Frontal cortex (tissue), 3 donors: ENCODE measurements at regions not wholly inside any gene's neighbourhood (a gene's known extent, or its start where the extent isn't known, plus 50 kb on each side); places are given as distances from the start of the nearest gene placed in this dataset.
"Not testable (repeated sequence)": the region's sequence is repeated elsewhere in the genome, so short reads cannot be mapped to it uniquely, and the experiment has no call there.

ENCODE experiments used
- DNase-seq, 2 donors: peaks; one replicate each; pipeline ENCODE4 v3.0.0; 2012; ENCODE audit warnings: low spot score in 2 of 2
- FAIRE-seq: peaks from 2 replicates; lab custom pipeline; 2012; peaks lifted over from hg19 to GRCh38; lab: Jason Lieb, UNC
- donor health status: control.
- donor health status: control.
- donor health status: control.

DNA sequence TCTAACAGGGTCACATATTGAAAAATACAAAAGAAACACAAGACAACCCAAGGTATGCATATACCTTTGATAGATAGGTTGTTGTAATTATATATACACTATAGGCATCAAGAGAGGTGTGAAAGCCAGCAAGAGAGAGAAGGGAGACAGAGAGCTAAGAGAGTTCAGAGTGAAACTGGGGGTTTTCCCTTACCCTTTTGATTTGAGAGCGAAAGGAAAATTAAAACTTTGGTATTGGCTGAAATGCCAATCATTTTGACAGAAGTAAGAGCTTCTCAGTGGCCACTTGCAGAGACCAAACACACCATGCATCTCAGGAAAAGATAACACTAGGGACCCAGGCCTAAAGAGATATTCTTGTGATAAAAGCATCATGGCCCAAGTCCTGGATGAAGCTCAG, 183.6 kb downstream of the SHOX2 start:
- FAIRE-seq: no peak

DNA sequence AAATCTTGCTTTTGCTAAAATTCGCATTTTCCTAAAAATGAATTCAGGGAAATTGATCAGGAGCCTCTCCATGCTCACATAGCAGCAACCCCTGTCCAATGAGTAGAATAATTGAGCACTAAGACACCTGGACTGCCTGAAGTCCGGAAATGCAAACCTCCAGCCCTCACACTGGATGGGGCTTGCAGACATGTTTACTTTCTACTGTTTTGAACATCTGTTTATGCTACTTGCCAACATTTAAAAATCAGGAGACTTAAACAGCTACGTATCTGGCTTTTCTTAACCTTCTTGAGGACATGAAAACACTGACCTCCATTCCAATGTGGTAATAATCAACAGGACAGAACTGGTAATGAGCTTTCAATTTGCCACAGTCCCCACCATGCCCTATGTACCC, 184.4 kb downstream of the SHOX2 start:
- no peak for DNase-seq
- FAIRE-seq: no peak

More for the DNA sequence above, 183.6 kb downstream of the SHOX2 start:
- no peak for DNase-seq

DNA sequence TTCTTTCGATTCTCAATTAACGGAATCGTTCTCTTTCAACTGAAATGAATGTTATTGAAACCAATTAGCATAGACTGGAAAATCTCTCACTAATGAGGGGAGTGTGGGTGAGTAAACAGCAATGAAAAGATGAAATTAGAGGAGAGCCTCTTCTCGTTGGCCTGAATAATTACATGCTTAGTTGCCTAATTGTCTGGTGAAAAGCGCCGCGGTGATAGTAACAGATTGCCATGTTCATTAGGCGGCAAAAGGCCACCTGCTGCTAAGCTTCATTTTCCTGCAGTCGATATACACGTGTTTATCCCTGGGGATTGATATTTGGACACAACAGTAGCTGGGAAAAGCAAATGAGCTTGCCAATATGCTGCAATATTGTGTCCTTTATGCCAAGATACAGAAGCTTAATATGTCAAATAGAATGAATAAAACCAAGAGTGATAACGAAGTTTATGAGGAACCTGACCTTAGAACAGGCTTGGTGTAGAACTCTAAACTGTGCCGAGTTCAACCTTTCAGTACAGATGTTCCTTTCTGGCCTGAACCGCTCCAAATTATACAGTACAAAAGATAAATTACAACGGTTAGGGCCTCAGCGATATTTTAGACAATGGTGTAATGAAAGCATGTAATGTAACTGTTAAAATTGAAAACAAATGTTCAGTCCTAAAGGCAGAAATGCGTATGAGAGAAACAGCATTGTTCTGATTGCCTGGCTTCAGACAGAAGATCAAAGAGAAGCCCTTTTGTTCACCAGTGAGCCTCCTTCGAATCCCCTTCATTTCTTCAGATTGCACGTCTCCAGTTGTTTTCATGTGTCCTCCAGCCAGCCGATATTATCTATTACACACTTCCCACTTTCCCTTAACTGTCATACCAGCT, 185.2 kb downstream of the SHOX2 start:
- FAIRE-seq (no peak), DNase-seq (no peak)

DNA sequence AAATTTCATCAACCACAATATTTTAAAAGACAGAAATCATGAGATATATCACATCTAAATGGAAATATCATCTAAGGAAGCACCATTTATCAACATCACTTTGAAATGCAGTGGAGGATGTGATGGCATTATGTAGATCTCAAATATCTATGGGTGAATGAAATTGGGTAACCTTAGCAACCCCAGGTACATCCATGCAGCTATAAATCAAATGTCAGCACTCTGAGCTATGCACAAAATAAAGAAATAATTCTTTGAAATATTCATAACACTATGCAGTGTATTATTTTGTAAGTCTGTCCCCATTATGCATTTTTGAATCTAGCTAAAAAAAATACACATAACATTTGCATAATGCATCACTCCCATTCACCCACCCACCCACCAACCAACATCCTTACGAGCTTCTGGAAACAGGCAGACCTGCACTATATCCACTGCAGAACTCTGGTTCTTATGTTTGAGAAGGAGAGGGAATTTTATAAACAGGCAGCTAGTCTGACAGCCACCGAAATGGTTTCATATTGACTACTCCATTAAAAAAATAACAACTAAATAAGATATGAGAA, 186.8 kb downstream of the SHOX2 start:
- DNase-seq (no peak), FAIRE-seq (no peak)

DNA sequence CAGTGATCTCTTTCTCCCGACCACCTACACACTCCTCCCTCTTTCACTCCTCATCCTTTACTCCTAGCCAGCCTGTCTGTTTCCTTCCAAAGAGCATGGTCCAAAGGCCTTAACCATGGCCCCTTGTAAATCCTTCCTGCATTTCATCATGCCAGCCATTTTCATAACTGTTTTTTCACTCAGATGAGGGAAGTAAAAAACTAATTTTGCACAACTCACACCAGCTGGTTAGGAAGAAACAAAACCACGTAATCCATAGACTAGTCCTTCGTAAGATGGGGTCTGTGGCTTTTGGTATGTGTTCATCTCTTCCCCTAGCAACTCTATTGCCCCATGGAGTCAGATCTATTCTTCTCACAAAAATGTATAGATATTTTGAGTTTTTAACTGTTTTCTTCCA, 187.8 kb downstream of the SHOX2 start:
- DNase-seq (no peak), FAIRE-seq (no peak)

DNA sequence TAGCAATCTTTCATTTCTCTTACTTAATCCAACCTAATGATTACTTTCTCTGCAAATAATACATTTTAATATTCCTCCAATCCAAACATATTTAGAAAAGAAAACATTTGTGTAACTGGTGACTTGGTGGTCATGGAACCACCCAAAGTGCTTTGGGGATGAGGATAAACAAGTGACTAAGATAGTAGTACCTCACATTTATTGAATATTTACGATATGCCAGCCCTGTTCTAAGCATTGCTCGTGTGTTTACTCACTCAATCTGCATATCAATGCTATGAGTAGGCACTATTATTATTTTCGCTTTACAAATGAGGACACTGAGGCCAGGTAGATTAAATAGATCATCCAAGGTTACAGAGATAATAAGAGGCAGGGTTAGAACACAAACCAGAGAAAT, 189.5 kb downstream of the SHOX2 start:
- DNase-seq (no peak), FAIRE-seq (no peak)

DNA sequence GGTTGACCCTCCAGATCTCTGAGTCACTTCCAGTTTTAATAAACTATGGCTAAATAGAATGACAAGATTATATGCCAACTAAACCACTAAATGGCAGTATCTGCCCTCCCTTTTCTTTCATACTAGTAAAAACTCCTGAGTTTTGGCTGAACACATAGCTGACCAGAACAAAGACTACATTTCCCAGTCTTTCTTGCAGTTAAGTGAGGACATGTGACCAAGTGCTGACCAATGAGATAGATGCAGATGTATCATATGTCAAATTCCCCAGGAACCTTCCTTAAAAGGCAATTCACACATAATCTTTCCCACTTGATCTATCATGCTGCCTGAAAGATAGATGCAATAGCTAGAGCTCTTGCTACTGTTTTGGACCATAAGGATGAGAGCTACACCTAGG, 191.3 kb downstream of the SHOX2 start:
- DNase-seq: no peak
- FAIRE-seq: no peak

DNA sequence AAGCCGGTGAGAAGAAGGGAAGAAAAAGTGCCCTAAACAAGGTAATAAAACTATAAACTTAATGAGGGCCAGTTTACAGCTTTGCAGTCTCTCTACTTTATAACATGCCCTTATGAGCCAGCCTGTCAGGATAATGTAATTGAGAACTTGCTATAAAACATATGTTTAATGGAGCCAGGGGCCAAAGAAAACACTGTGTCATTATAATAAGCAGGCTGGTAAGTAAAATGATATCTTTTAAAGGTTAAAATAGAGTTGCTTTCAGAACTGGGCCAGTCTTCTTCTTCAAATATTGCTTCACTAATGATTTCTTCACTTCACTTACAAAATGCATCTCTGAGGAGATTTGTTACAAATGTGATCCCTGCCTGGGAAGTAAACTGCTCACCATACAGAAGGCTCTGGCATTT, 192.5 kb downstream of the SHOX2 start:
- FAIRE-seq: no peak
- DNase-seq: no peak

DNA sequence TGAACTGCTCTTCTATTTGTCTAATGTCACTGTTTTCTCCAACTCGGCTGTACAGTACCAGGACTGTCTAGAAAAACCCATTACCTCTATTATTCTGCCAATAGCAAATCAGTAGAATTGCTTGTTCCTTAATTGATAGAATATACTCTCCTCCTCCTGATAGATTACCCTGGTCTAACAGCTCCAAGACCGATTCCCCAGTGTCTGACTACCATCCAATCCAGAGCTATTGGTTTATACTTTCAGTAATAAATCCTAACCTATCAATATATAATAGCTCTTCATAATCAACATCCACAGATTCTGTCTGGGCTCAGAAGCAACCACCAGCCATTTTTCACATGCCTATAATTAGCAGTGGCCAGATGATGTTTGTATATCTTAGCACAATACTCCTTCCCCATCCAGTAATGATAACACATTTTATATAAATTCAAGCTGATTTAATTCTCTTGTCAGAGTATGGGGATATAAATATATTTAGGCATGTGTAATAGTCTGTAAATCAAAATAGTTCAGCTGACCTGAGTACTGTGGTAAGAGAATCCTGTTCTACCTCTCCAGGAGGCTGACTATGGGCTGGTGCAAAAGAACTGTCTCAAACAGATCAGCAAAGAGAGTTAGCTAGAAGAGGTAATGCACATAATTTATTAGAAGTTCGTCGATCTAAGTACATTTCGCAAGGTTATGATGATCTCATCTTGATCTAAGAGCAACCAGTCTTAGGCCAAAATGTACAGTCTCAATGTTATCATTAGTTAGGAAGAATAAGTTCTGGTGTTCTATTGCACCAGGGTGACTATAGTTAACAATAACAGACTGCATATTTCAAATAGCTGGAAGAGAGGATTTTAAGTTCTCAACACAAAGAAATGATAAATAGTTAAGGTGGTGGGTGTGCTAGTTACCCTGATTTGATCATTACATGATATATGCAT, 193.4 kb downstream of the SHOX2 start:
- FAIRE-seq (no peak), DNase-seq (no peak)

DNA sequence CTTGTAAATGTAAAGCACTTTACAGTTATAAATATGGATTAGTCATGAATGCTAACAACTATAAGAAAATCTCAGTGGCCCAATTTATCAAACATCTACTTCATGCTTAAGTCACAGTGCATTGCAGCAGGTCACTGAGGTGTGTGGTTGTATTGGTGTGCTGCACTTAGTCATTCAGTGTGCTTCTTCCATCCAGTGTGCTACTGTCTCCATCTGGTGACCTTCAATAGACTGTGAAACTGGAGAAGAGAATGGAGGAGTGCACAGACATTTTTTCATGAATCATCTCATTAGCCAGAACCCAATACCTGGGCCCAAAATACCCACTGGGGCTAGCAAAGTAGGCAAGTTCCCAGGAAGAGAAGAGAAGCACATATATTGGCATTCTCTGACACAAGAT, 199.6 kb downstream of the SHOX2 start:
- DNase-seq: no peak
- FAIRE-seq: no peak

DNA sequence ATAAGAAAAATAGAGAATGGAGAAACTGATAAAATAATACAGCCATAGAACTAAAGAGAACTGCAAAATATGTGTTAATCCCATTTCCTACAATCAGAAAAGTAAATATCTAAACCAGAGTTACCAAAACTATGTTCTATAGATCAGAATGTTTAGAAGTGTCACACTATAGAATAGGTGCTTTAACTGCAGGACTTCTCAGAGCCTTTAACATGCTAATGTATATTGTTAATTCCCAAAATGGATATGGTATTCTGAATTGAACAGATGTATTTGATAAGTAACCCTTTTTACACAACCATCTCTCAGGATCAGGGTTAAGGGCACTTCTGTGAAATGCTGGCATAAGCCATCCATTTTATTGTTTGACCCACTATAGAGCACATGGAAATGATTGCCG, 200.3 kb downstream of the SHOX2 start:
- no peak for FAIRE-seq

DNA sequence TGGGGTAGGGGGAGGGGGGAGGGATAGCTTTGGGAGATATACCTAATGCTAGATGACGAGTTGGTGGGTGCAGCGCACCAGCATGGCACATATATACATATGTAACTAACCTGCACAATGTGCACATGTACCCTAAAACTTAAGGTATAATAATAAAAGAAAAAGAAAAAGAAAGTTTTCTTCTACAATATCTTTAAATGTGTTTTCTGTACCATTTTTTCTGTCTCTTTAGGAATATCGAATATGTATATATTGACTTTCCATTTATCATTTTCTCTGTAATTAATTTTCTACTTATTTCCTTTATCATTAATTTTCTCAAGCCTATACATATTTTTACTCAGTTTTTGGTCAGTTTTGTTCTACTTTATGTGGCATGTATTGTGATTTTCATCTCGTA, 203.5 kb downstream of the SHOX2 start:
- not testable (repeated sequence) for DNase-seq, FAIRE-seq

More for the DNA sequence above, 200.3 kb downstream of the SHOX2 start:
- DNase-seq: no peak

DNA sequence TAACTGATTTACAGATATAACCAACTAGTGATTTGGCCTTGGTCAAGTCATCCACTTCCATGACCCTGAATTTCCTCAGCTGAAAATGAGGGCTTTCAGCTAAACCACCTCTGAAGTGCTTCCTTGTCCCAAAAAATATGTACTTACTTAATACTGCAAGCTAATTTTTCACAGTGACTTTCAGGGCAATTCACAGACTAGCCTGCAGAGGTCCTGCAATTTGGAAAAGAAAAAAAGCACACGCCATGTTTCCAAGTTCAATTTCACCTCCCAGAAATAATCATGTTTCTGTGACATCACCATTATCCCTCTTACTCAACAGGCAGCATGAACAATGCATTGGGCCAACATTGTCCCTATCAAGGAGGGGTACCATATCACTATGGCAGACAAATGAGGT, 218.2 kb downstream of the SHOX2 start:
- DNase-seq (no peak), FAIRE-seq (no peak)

DNA sequence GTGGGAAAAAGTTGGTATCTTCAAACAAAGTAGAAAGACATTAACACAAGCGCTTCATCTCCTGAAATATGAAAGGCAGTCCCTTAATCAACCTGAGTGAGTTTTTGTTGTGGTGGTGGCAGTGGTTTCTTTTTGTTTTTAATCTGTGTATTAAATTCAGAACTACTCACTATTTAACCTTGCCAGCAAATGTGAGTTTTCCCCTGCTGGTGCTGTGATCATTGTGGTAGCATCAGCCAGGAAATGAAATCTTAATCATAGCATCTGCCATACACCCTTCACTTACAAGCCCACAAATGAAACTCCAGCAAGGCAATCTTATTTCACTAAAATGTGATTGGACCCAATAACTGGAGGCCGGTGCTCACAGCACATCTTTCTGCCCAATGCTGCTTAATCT, 229.7 kb downstream of the SHOX2 start:
- FAIRE-seq (no peak), DNase-seq (no peak)

DNA sequence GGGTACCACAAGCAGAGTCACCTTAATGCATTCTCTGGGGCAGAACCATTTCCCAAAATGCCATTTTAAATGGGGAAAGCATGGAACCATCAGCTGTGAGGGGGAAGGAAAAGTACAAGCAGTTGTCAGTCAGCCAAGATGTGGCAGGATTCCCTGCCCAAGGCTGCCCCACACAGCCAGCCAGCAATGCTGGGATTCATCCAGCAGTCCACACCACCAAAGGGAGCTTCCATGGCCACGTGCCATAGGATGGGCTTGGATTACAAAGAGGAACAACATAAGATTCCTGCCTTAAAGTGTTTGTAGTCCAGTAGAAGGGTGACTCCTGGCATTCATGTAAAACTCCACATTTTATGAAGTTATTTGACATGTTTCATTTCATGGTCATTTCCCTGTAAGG, 233.3 kb downstream of the SHOX2 start:
- DNase-seq: no peak
- FAIRE-seq: no peak

DNA sequence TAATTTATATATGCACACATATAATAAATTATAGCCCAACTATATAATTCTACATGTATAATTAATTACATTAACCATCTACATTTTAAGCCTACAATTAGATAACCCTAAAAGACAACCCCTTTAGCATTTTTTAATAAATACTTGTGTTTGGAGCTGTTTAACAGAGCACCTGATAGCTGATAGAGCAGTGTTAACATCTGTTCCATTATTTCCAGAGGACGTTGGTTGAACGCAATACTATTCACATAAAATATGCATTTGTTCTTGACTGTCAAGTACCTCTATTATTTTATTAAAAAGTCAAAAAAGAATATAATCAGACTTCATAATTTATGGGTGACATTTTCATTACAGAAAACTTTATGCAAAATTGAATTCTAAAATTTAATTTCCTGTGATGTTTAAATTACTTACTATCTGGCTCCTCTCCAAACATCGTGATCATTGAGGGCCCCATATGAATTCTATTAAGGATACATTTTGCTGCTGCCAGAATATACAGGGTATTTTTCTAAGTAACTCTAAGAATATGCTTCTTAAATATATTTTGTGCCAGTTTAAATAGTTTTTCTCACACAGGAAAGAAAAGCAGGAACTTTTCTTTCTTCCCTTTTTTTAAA, 234.3 kb downstream of the SHOX2 start:
- DNase-seq: no peak

DNA sequence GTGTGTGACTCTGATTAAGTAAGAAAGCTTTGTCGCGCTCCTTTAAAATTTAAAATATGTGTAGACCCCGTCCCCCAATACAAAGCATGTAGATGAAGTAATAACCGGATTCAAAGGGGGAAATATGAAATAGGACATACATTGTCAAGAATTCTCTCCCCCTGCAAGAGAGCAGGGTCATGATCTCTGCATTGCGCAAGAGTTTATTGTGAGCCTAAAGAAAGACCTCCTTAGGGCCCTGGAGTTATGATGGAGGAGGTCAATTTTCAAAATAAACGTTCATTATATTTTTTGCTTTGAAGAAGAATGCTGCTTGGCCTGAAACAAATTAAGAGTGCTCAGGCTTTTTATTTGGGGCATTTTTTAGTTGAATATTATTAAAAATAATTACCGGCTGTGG, 235.0 kb downstream of the SHOX2 start:
- FAIRE-seq: no peak

More for the DNA sequence above, 234.3 kb downstream of the SHOX2 start:
- FAIRE-seq: no peak

DNA sequence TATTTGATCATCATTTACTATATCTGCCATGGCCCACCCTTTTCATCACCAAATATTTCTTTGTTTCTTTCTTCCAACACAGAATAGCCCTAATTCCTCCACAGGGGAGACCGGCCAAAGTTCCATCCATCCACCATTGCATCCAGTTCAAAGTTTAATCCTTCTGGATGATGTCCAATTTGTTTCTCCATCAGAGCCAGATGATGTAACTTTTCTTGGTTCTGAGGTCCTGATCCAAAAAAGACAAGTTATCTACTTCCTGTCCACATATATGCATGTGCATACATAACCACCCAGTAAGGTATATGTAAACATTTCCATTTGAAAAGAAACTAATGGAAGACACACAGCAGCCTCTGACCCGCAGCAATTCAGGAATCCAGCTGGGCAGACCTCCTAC, 237.3 kb downstream of the SHOX2 start:
- FAIRE-seq: no peak
- DNase-seq: no peak

More for the DNA sequence above, 235.0 kb downstream of the SHOX2 start:
- no peak for DNase-seq

DNA sequence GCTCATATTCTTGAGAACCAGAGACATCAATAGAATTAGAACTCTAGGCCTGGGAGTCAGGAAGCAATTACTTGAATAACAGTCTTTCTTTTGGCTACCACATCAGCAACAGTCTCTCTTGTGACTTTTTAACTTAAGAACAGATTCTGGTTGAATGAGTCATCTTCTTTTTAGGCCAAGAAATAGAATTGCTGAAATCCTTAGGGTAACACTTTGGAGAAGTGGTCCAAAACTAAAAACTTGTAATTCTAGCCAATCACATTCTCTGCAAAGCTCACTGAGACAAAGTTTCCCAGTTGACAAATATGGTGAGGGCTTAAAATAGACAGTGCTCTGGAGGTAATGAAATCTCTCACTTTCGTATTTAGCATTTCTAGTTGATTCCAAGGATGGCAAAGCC, 238.0 kb downstream of the SHOX2 start:
- DNase-seq: peak in 1 of 2 donors; percentile 5

DNA sequence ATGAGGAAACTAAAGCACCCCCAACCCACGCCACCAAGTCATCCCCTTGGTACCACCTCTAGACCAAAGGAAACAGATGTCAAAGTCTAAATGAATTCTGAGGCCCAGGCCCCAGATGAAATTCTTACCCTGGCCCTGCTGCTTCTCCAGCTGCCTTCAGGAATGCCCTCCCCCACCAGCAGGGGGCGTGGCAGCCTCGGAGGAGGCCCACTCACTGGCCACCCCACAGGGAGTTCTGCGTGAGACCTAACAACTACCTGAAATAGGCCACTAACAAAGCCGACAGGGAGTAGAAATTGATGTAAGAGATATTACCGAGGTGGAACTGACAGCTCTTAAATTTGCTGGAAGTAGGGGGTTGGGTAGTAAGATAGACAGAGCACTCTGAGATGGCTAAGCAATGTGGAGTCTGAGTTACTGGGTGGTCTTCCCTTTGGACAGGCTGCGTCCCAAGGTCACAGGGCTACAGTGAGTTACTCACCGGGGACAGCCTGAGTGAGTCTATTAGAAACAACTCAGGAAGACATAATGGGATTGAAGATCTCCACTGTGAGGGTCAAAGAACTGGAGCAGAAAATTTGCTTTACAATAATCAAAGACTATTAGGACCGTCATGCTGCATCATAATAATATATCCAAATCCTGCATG, 240.7 kb downstream of the SHOX2 start:
- FAIRE-seq (no peak), DNase-seq (no peak)

More for the DNA sequence above, 238.0 kb downstream of the SHOX2 start:
- FAIRE-seq: no peak
